ENCODE measurements at regions not wholly inside any gene's neighbourhood (a gene's known extent, or its start where the extent isn't known, plus 50 kb on each side); places are given as distances from the start of the nearest gene placed in this dataset.

- H3K4me3 ChIP-seq (ENCODE audit: low read depth, low read length), result no peak overlapping the region
- H3K4me1 ChIP-seq (ENCODE audit: control insufficient read depth, insufficient read depth, low read length), result no peaks in the 10 kb centered on the region
- ChIA-PET CTCF (no interaction called here), POLR2A (no interaction called here)
- H3K36me3 ChIP-seq (ENCODE audit: control insufficient read depth in 2 of 2, insufficient read depth in 1 of 2, low read length in 2 of 2), result no peaks in the 10 kb centered on the region
- H3K27ac ChIP-seq (ENCODE audit: extremely low read depth, low read depth, low read length), result no peak overlapping the region
- no peaks in the 10 kb centered on the region for H3K9me3 ChIP-seq (ENCODE audit: control insufficient read depth, insufficient read depth, low read depth, low read length)
- TF ChIP-seq ZNF416 (tag by site-specific recombination; IDR thresholded peaks at IDR 0.05) (no peak), REPIN1 (tag by site-specific recombination; IDR thresholded peaks at IDR 0.05; ENCODE audit: low read depth) (no peak), ZNF398 (tag by site-specific recombination; IDR thresholded peaks at IDR 0.05) (no peak), ZBTB21 (tag by site-specific recombination; IDR thresholded peaks at IDR 0.05) (no peak), ZNF426 (tag by site-specific recombination; IDR thresholded peaks at IDR 0.05) (no peak), ZNF433 (tag by site-specific recombination; IDR thresholded peaks at IDR 0.05; ENCODE audit: low read depth) (no peak), ZFP69B (tag by site-specific recombination; IDR thresholded peaks at IDR 0.05) (no peak), ZSCAN5A (tag by site-specific recombination; IDR thresholded peaks at IDR 0.05) (no peak), ZNF701 (tag by site-specific recombination; IDR thresholded peaks at IDR 0.05) (no peak), ZNF510 (tag by site-specific recombination; IDR thresholded peaks at IDR 0.05; ENCODE audit: insufficient replicate concordance) (no peak), PBX3 (CRISPR knock-in tag; IDR thresholded peaks at IDR 0.05) (no peak), HOXD13 (CRISPR knock-in tag; IDR thresholded peaks at IDR 0.05; ENCODE audit: borderline replicate concordance) (no peak), ZXDB (tag by site-specific recombination; IDR thresholded peaks at IDR 0.05) (no peak), ZNF501 (tag by site-specific recombination; IDR thresholded peaks at IDR 0.05) (no peak)
These were observed 1257.6 kb downstream of the SLC16A7 start for GRCh38 chr12:60853407-60853806.

GRCh38 chr12:60863421-60863820 is 1267.6 kb downstream of the SLC16A7 start:
- H3K4me1 ChIP-seq (ENCODE audit: control insufficient read depth, insufficient read depth, low read length), result no peaks in the 10 kb centered on the region

GRCh38 chr12:60872219-60872618 is 1276.4 kb downstream of the SLC16A7 start:
- Histone ChIP-seq H3K9me3 (ENCODE audit: control insufficient read depth, insufficient read depth, low read depth, low read length) (no peaks in the 10 kb centered on the region), H3K4me1 (ENCODE audit: control insufficient read depth, insufficient read depth, low read length) (no peaks in the 10 kb centered on the region), H3K36me3 (ENCODE audit: control insufficient read depth in 2 of 2, insufficient read depth in 1 of 2, low read length in 2 of 2) (no peaks in the 10 kb centered on the region), H3K4me3 (ENCODE audit: low read depth, low read length) (no peak overlapping the region), H3K27ac (ENCODE audit: extremely low read depth, low read depth, low read length) (no peak overlapping the region)
- POLR2A ChIA-PET, result no interaction called here
- CTCF ChIA-PET, result no interaction called here
- TF ChIP-seq ZBTB10 (tag by site-specific recombination; IDR thresholded peaks at IDR 0.05), result no peak
- TF ChIP-seq FEZF1 (tag by site-specific recombination; IDR thresholded peaks at IDR 0.05), result no peak
- no peak for TF ChIP-seq ZNF354C (tag by site-specific recombination; IDR thresholded peaks at IDR 0.05; ENCODE audit: borderline replicate concordance, low read depth)
- TF ChIP-seq SCRT1 (tag by site-specific recombination; IDR thresholded peaks at IDR 0.05; ENCODE audit: borderline replicate concordance), result no peak
- no peak for TF ChIP-seq BCL6B (tag by site-specific recombination; IDR thresholded peaks at IDR 0.05)
- no peak for TF ChIP-seq ZNF544 (tag by site-specific recombination; IDR thresholded peaks at IDR 0.05)
- no peak for TF ChIP-seq ZBTB7A (tag by site-specific recombination; IDR thresholded peaks at IDR 0.05; ENCODE audit: low read depth)

More at GRCh38 chr12:60863421-60863820, 1267.6 kb downstream of the SLC16A7 start:
- CTCF ChIA-PET, result no interaction called here
- Histone ChIP-seq H3K9me3 (ENCODE audit: control insufficient read depth, insufficient read depth, low read depth, low read length) (no peaks in the 10 kb centered on the region), H3K4me3 (ENCODE audit: low read depth, low read length) (no peak overlapping the region), H3K27ac (ENCODE audit: extremely low read depth, low read depth, low read length) (no peak overlapping the region), H3K36me3 (ENCODE audit: control insufficient read depth in 2 of 2, insufficient read depth in 1 of 2, low read length in 2 of 2) (no peaks in the 10 kb centered on the region)
- TF ChIP-seq ZNF121 (tag by site-specific recombination; IDR thresholded peaks at IDR 0.05), result no peak
- TF ChIP-seq ZNF362 (tag by site-specific recombination; IDR thresholded peaks at IDR 0.05), result no peak
- TF ChIP-seq ZNF239 (tag by site-specific recombination; IDR thresholded peaks at IDR 0.05), result no peak
- POLR2A ChIA-PET, result no interaction called here

Data from HEK293 (cell line).